Fibroblast of villous mesenchyme (primary cell): ENCODE measurements at regions not wholly inside any gene's neighbourhood (a gene's known extent, or its start where the extent isn't known, plus 50 kb on each side); places are given as distances from the start of the nearest gene placed in this dataset.

Experiments
- DNase-seq: peaks from one replicate; pipeline ENCODE4 v3.0.0-alpha.2; 2010; ENCODE audit warnings: low read depth
- H3K4me3 ChIP-seq: 2 replicates; pipeline ENCODE4 v1.5.1; 2011; ENCODE audit warnings: low read depth, mild to moderate bottlenecking, low read length
- TF ChIP-seq, protein P1 (sequence below): IDR thresholded peaks from 2 replicates; pipeline ENCODE4 v1.5.1; 2012; ENCODE audit warnings: low read depth, mild to moderate bottlenecking, low read length; ENCODE audit not compliant: insufficient read depth

DNA sequence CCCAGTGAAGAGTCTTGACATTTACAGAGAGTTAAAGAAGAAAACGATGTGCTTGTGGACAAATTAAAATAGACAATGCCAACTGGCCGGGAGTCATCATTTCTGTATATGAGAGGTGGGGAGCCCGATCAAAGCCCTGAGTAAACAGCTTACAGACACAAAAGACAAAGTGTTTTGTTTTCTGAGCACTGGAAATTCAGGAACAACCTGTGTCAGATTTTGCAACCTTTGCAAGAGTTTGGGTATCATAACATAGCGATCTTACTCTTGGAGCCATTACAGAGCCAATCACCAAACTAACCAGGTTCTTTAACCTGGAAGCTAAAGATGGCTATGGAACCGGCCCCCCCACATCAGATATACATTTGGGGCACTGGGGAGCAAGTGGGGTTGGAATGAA is 101.9 kb upstream of the LRIG1 start:
- DNase-seq: no peak
- H3K4me3 ChIP-seq: no peak overlapping the region
- TF ChIP-seq, protein P1, sequence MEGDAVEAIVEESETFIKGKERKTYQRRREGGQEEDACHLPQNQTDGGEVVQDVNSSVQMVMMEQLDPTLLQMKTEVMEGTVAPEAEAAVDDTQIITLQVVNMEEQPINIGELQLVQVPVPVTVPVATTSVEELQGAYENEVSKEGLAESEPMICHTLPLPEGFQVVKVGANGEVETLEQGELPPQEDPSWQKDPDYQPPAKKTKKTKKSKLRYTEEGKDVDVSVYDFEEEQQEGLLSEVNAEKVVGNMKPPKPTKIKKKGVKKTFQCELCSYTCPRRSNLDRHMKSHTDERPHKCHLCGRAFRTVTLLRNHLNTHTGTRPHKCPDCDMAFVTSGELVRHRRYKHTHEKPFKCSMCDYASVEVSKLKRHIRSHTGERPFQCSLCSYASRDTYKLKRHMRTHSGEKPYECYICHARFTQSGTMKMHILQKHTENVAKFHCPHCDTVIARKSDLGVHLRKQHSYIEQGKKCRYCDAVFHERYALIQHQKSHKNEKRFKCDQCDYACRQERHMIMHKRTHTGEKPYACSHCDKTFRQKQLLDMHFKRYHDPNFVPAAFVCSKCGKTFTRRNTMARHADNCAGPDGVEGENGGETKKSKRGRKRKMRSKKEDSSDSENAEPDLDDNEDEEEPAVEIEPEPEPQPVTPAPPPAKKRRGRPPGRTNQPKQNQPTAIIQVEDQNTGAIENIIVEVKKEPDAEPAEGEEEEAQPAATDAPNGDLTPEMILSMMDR: no peak

DNA sequence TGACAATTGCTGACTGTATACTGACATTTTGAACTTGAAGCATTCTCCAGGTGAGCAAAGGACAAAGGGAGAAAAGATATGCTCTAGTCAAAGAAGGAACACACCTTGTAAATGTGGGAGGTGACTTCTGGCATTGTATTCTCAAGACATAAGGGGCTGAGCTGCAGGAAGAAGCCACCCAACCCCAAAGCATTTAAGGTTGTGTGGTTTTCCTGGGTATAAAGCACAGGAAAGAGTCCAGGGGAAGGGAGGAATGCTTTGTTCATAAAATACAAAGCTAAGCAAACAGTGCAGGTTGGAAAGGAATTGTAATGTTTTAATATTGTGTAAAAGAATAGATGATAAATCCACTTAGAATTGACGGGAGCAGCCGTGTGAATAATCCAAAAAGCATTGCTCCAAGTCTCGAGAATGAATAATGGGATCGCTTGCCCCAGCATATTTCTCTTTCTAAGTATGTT is 102.4 kb upstream of the LRIG1 start:
- TF ChIP-seq, protein P1: no peak

DNA sequence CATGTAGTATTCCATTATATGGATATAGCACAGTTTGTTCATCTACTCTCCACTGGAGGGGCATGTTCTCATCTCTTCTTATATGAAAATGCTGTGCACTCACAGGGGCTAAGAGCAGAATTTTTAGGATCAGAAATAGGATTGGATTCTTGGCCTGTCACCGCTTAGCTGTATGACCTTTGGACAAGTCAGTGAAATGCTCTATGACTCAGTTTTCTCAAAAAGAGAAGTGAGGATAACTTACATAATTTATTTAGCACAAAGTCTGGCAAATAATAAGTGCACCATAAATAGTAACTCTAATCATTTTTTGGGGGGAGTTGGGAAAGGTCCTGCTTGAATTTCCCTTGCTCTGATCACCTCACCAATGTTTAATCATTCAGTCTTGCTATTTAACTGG is 103.7 kb upstream of the LRIG1 start:
- H3K4me3 ChIP-seq: no peak overlapping the region
- DNase-seq: no peak
- TF ChIP-seq, protein P1: no peak

More for the DNA sequence above, 102.4 kb upstream of the LRIG1 start:
- no peak for DNase-seq
- H3K4me3 ChIP-seq: no peak overlapping the region

DNA sequence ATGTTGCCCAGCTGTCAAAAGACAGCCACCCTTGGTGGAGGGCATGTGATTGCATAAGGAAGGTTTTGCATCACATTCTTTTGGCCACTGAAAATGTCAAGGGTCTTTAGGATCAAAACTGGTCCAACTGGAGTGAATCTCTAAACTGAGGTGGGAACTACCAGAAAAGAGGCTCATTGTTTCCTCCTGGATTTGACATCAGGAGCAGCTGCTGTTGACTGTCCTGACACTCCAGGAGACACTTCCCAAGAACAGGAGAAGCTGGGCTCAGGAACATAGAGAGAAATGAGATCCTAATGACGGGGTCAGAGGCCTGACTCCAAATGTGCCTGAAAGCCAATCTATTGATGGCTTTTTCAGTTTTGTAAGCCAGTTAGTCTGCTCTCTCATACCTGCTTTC is 105.3 kb upstream of the LRIG1 start:
- DNase-seq: no peak
- H3K4me3 ChIP-seq: no peak overlapping the region
- TF ChIP-seq, protein P1: no peak

DNA sequence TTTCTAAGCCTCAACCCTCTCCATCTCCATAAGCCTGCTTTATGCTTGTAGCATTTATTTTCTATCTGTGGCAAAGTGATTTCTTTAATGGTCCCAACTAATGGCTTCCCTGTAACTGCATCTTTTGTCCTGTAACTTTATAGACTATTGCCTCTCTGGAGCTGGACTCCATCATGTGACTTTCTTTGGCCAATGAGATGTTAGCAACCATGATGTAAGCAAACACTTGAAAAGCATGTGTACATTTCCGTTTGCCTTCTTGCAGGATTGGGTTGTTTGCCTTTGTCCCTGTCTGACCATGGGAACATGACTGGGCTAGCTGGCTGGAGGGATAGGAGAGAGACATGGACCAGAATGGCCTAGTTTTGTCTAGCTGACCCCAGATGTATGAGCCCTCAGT is 106.0 kb upstream of the LRIG1 start:
- DNase-seq: no peak
- H3K4me3 ChIP-seq: no peak overlapping the region
- TF ChIP-seq, protein P1: no peak

DNA sequence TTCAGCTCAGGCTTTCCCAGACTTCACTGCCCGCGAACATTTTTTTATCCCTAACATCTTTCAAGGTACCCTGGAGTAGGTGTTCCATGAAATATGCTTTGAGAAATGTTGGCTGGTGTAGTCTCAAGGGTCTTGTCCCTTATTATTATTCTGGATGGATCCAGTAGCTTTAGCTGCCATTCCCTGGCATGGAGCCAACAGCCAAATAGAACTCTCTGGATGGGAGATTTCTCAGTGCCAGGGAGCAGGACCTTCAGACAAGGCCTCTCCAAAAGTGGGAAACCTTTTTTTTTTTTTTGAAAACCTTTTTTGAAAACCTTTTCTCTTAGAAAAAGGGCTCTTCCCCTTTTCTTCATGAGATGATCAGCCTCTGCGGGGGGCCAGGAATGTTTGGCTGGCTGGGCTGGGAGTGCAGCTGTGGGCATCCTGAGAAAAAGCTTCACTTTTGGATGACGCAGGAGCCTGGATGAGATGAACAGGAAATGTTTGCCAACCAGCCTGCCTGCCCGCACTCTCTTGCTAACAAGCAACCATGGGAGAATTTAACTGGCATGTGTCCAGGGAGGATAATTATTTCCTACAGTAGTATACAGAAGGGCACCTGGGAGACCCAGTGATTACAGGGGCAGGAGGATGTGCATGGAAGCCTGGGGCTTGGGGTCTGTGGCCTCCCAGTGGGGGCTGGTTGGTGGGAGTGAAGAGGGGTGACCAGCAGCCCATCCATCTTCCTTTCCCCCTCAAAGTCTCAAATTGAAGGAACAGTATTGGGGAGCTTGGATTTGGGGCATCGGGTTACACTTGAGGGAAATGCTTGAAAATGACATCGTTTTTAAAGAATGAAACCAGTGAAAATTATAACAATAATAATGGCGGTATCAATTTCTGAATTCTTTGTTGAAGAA is 109.1 kb upstream of the LRIG1 start:
- no peak for DNase-seq
- TF ChIP-seq, protein P1: no peak
- no peak overlapping the region for H3K4me3 ChIP-seq
